ENCODE measurements at regions not wholly inside any gene's neighbourhood (a gene's known extent, or its start where the extent isn't known, plus 50 kb on each side); places are given as distances from the start of the nearest gene placed in this dataset.

DNA sequence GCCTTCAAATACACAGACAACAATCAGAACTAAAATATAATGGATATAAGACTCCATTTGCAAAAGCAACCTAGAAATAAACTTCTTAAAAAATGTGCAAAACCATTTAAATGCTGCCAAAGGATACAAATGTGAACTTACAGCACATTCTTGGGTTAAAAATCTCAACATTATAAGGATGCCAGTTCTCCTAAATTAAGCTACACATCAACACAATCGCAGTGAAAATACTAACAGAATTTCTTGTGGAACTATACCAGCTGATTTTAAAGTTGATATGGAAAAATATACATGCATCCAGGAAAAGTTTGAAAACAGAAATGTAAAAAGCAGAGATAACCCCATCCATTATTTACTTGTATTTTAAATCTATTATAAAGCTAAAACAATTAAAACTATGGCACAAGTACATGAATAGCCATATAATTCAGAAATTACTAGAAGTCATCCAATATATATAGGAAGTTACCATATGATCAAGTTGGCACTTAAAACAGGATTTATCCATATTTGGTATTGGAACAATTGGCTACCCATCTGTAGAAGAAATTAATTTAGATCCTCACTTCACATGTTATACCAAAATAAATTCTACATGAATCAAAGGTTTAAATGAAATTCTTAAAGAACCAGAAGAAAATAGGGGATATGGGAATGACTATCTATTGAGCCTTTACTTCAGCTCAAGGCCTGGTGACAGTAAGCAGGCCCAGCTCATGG is 151.7 kb upstream of the GLI2 start:
- TF ChIP-seq, protein P1, sequence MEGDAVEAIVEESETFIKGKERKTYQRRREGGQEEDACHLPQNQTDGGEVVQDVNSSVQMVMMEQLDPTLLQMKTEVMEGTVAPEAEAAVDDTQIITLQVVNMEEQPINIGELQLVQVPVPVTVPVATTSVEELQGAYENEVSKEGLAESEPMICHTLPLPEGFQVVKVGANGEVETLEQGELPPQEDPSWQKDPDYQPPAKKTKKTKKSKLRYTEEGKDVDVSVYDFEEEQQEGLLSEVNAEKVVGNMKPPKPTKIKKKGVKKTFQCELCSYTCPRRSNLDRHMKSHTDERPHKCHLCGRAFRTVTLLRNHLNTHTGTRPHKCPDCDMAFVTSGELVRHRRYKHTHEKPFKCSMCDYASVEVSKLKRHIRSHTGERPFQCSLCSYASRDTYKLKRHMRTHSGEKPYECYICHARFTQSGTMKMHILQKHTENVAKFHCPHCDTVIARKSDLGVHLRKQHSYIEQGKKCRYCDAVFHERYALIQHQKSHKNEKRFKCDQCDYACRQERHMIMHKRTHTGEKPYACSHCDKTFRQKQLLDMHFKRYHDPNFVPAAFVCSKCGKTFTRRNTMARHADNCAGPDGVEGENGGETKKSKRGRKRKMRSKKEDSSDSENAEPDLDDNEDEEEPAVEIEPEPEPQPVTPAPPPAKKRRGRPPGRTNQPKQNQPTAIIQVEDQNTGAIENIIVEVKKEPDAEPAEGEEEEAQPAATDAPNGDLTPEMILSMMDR (IDR thresholded peaks at IDR 0.05; ENCODE audit: poor library complexity) = no peak
- TF ChIP-seq EZH2phosphoT487 (IDR thresholded peaks at IDR 0.05; ENCODE audit: low read depth, severe bottlenecking, unreplicated experiment) = no peak

Measured in hepatocyte (in vitro differentiated cells).